Right lung (tissue), 2 donors: ENCODE measurements at regions not wholly inside any gene's neighbourhood (a gene's known extent, or its start where the extent isn't known, plus 50 kb on each side); places are given as distances from the start of the nearest gene placed in this dataset.

ENCODE experiments used
- DNase-seq, 2 donors: peaks; one replicate each; pipeline ENCODE4 v3.0.0-alpha.2; 2013

GRCh38 chr9:109830545-109830944 is 50.5 kb downstream of the PALM2AKAP2 start:
- no peak for DNase-seq

DNA sequence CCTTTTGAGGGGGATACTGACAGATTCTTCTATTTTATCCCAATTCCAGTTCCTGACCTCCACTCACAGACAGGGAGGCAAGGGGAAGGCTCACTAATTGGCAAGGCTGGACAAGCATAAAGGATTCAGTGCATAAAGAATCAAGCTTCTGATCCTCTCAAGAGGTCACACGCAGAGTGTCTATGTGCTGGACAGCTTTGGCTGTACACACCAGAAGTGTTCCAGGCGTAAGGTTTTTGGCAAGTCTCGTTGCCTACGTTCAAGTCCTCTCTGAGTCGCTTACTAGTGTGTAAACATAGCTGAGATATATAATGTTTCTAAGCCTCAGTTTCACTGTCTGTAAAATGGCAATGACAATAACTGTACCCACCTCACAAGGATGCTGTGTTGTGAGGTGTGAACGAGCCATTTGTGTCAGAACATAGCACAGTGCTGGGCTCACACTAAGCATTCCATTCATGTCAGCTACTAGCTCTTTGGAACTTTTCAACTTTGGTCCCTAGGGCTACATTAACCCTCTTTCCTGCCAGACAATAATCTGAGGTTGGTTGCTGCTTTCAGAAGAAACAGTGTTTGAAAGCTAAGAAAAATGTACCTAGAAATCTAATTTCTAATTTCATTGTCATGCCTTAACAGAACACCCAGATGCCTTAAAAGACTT is 52.1 kb downstream of the PALM2AKAP2 start:
- DNase-seq = no peak

GRCh38 chr9:109834855-109835254 is 54.9 kb downstream of the PALM2AKAP2 start:
- DNase-seq = no peak

- DNase-seq = no peak
These were observed 63.6 kb downstream of the PALM2AKAP2 start for GRCh38 chr9:109843641-109844040.

GRCh38 chr9:109845226-109845625 is 65.2 kb downstream of the PALM2AKAP2 start:
- no peak for DNase-seq

DNA sequence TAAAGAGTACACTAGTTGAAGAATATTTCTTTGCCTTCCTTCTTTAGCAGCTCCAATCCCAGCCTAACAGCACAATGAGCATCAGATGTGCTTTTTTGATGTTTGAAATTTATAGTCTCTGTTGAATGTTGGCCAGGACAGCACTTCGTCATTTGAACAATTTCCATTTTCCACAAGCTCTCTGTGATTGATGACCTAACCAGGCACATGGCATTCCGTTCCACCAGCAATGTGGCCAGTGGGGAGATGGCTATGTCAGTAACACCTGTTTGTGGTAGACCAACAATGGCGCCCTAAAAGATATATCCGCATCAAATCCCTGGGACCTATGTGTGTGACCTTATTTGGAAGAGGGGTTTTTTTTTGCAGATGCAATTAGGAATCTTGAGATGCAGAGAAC is 66.8 kb downstream of the PALM2AKAP2 start:
- DNase-seq = no peak

DNA sequence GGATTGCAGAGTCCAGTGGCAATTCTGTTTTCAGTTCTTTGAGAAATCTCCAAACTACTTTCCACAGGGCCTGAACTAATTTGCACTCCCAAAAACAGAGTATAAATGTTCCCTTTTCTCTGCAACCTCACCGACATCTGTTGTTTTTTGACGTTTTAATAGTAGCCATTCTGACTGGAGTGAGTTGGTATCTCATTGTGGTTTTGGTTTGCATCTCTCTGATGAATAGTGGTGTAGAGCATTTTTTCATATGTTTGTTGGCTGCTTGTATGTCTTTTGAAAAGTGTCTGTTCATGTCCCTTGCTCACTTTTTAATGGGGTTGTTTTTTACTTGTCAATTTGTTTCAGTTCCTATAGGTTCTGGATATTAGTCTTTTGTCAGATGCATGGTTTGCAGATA is 72.6 kb downstream of the PALM2AKAP2 start:
- no peak for DNase-seq

DNA sequence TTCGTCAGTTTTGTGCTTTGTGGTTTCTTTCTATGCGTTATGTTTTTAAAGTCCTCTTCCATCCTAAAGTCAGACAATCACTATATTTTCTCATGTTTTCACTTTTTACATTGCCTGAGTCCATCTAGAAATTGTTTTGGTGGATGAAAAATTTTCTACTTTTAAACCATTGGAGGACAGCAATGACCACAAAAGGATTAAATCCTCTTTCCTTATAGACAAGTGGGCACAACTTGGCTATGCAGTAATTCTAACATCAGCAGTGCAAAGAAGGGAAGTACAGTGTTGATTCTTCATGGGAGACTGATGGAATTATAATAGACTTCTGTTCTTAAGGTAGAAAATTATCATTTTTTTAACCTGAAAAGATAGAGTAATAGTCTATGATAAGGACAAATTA is 75.5 kb downstream of the PALM2AKAP2 start:
- no peak for DNase-seq

- DNase-seq = no peak
These were observed 76.8 kb downstream of the PALM2AKAP2 start for GRCh38 chr9:109856785-109857184.

GRCh38 chr9:109857336-109857735 is 77.3 kb downstream of the PALM2AKAP2 start:
- peak; percentile 73 to 77 for DNase-seq

DNA sequence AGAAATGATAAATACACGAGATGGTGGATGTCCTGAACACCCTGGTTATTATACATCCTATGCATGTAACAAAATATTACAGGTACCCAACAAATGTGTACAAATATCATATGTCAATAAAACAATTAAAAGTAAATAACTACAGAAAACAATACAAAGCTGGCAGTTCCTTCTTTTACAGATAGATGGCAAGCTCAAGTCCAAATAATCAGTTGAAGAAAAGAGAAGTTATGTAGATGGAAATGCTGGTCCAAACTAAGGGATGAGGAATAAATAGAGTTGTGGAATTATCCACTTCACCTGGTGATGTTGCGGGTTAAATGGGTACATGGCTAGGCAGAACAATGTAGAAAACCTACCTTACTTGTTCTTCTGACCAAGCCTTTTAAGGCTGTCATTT is 79.4 kb downstream of the PALM2AKAP2 start:
- no peak for DNase-seq

DNA sequence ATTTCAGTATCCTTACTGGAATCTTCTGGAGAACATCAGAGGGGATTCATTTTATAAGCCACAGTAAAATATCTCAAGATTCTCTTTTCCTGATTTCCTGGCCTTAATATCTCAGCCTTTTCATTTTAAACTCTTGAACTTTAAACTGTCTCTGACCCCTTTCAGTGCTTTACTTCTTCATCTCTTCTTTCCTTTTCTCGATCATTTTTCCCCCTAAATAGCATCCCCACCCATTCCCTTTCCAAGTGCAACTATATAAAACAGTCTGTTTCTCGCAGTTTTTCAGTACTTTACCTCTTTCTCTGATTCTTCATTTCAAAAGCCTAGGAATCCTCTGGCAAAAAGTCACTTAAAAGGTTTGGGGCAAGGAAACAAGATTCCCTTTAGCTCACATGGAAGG is 80.5 kb downstream of the PALM2AKAP2 start:
- no peak for DNase-seq

DNA sequence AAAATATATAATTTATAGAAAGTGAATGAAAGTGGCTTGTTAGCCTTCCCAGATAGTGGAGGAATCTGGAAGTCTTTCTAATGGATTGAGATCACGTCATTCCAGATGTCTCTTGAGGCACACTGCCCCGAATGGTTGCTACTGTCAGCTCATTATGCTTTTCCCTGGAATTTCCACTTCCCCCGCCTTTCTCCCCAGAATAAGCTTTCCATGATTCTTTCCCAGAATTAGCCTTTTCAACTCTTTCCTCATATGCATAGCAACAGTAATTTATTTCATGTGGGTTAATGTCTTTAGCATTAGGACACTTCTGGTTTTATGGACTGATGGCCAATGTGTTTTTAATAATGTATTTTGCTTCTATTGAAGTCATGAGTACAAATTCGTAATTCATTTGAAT is 81.5 kb downstream of the PALM2AKAP2 start:
- DNase-seq = peak; percentile 85 to 90

GRCh38 chr9:109861918-109862317 is 81.9 kb downstream of the PALM2AKAP2 start:
- DNase-seq = no peak

- no peak for DNase-seq
These were observed 82.5 kb downstream of the PALM2AKAP2 start for GRCh38 chr9:109862452-109862851.

DNA sequence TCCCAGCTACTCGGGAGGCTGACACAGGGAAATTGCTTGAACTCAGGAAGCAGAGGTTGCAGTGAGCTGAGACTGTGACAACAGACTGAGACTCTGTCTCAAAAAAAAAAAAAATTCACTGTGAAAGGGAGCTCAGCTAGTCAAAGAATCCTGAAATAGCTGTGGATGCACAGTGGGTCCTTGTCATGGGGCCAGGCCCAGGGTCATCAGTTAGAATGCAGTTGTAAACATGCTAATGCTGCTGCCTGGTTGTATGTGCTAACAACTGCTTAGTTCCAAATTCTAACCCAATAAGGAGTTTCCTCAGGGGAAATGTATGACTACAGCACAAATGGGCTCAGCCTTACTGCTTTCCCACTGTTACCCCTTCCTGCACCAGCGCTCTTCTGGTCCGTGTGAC is 84.0 kb downstream of the PALM2AKAP2 start:
- no peak for DNase-seq

GRCh38 chr9:109865521-109865920 is 85.5 kb downstream of the PALM2AKAP2 start:
- no peak for DNase-seq

- no peak for DNase-seq
These were observed 88.2 kb downstream of the PALM2AKAP2 start for GRCh38 chr9:109868207-109868606.

GRCh38 chr9:109868722-109869121 is 88.7 kb downstream of the PALM2AKAP2 start:
- no peak for DNase-seq

DNA sequence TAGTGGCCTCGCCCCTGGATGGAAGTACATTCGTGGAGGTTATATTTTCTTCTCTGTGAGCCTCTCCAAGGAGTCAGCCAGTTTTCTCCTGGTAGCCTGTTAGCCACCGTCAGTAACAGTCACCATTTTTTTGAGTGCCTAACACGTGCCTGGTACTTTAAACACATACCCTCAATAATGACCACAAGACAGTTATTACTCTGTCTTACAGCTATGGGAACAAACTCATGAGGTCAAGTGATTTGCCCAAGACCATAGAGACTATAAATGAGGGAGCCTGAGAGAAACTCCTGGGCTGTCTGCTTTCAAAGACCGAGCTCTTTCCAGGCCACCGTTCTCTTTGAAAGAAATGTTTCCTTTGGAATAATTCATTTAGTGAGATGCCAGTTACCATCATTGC is 90.4 kb downstream of the PALM2AKAP2 start:
- DNase-seq = no peak

DNA sequence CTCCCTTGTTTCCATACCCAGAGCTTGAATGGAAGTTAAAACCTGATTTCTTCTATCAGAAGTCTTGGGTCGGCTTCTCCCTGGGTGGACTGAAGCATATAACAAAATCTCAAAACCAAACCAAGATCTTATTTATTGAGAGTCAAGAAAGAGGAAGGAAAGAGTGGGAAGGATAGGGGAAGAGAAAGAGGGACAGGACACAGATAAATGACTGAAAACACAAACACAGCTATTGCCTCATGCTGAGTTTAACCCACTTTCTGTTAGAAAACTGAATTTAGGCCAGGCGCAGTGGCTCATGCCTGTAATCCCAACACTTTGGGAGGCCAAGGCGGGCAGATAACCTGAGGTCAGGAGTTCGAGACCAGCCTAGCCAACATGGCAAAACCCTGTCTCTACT is 92.9 kb downstream of the PALM2AKAP2 start:
- DNase-seq = no peak

GRCh38 chr9:109875495-109876129 is 95.6 kb downstream of the PALM2AKAP2 start:
- DNase-seq = no peak

DNA sequence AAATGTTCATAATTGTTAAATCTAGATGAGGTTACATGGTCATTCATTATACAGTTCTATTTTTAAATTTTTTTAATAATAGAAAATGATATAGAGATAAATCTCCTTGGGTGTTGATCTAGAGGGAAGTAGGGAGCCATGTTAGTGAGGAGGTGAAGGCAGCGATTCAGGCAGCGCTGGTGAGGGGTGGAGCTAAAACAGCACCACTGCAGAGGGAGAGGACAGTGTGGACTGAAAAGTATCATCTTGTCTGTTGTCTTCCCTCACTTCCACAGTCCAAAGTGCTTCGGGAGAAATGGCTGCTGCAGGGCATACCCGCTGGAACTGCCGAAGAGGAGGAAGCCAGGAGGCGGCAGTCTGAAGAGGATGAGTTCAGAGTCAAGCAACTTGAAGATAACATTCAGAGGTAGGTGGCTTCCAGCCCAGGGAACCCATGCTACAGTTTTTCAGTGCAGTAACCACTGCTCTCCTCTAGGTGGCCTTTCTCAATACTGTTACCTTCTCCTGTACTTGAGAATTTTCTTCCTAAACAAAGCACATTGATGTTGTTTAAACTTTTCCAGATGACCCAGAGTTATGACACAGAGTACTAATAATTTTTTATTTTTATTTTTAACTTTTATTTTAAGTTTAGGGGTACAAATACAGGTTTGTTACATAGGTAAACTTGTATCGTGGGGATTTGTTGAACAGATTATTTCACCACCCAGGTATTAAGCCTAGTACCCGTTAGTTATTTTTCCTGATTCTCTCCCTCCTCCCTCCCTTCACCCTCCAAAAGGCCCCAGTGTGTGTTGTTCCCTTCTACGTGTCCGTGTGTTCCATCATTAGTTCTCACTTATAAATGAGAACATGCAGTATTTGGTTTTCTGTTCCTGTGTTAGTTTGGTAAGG is 100.5 kb downstream of the PALM2AKAP2 start:
- DNase-seq = no peak
